ENCODE measurements at regions not wholly inside any gene's neighbourhood (a gene's known extent, or its start where the extent isn't known, plus 50 kb on each side); places are given as distances from the start of the nearest gene placed in this dataset.

GRCh38 chr6:126720304-126720703 is 380.4 kb downstream of the CENPW start:
- H3K4me1 ChIP-seq (ENCODE audit: control insufficient read depth, insufficient read depth, low read depth, low read length): no peaks in the 10 kb centered on the region
- H3K36me3 ChIP-seq (ENCODE audit: control insufficient read depth in 1 of 2, insufficient read depth in 2 of 2, low read depth in 1 of 2, low read length in 2 of 2): no peaks in the 10 kb centered on the region
- H2BK15ac ChIP-seq (ENCODE audit: low read depth, poor library complexity, severe bottlenecking): no peak overlapping the region
- no peak overlapping the region for H2BK12ac ChIP-seq (ENCODE audit: low read length in 2 of 2)
- no peak overlapping the region for H3K4ac ChIP-seq (ENCODE audit: low read depth in 1 of 2, low read length in 2 of 2)
- no peak overlapping the region for H3K23ac ChIP-seq (ENCODE audit: low read length in 2 of 2)
- no peak overlapping the region for H3K27ac ChIP-seq (ENCODE audit: low read length, poor library complexity, severe bottlenecking)
- no peak overlapping the region for H2AFZ ChIP-seq (ENCODE audit: low read depth, low read length)
- no peak overlapping the region for H4K8ac ChIP-seq (ENCODE audit: low read length)
- no peak overlapping the region for H3K4me3 ChIP-seq (ENCODE audit: insufficient read depth in 1 of 2, low read depth in 1 of 2, low read length in 2 of 2)
- no peak overlapping the region for H4K91ac ChIP-seq (ENCODE audit: low read length)
- H3K14ac ChIP-seq (ENCODE audit: low read length in 2 of 2): no peak overlapping the region
- no peak overlapping the region for H3K18ac ChIP-seq (ENCODE audit: low read depth in 1 of 2, low read length in 2 of 2)
- H2AK5ac ChIP-seq (ENCODE audit: low read length, severe bottlenecking): no peak overlapping the region
- H2BK120ac ChIP-seq (ENCODE audit: low read depth, low read length): no peak overlapping the region
- no peak for DNase-seq
- H3K79me1 ChIP-seq (replicated peaks; ENCODE audit: low read length, poor library complexity, severe bottlenecking): no peaks in the 10 kb centered on the region
- H3K27me3 ChIP-seq (ENCODE audit: control insufficient read depth in 1 of 2, insufficient read depth in 1 of 2, low read length in 2 of 2): no peaks in the 10 kb centered on the region
- no peak overlapping the region for H2BK5ac ChIP-seq (ENCODE audit: low read depth, low read length, poor library complexity, severe bottlenecking)
- H3K9me3 ChIP-seq (ENCODE audit: control insufficient read depth, low read length): no peaks in the 10 kb centered on the region
- H3K9ac ChIP-seq (ENCODE audit: low read length): peak overlapping the region; percentile 84
- no peak overlapping the region for H3K4me2 ChIP-seq (ENCODE audit: low read length, poor library complexity, severe bottlenecking)

- H3K27ac ChIP-seq (ENCODE audit: low read length, poor library complexity, severe bottlenecking): peak overlapping the region; percentile 63
- no peak overlapping the region for H2AK5ac ChIP-seq (ENCODE audit: low read length, severe bottlenecking)
- no peak overlapping the region for H3K4me2 ChIP-seq (ENCODE audit: low read length, poor library complexity, severe bottlenecking)
- peak; percentile 44 for DNase-seq
- no peak overlapping the region for H3K18ac ChIP-seq (ENCODE audit: low read depth in 1 of 2, low read length in 2 of 2)
- H4K91ac ChIP-seq (ENCODE audit: low read length): no peak overlapping the region
- peak overlapping the region; percentile 84 for H3K9ac ChIP-seq (ENCODE audit: low read length)
- H4K8ac ChIP-seq (ENCODE audit: low read length): no peak overlapping the region
- H2BK5ac ChIP-seq (ENCODE audit: low read depth, low read length, poor library complexity, severe bottlenecking): no peak overlapping the region
- H2AFZ ChIP-seq (ENCODE audit: low read depth, low read length): no peak overlapping the region
- no peak overlapping the region for H3K14ac ChIP-seq (ENCODE audit: low read length in 2 of 2)
- 71% methylated on average over 1 of the region's 1 CpG for WGBS
- H3K4ac ChIP-seq (ENCODE audit: low read depth in 1 of 2, low read length in 2 of 2): no peak overlapping the region
- H3K79me1 ChIP-seq (replicated peaks; ENCODE audit: low read length, poor library complexity, severe bottlenecking): no peaks in the 10 kb centered on the region
- H3K27me3 ChIP-seq (ENCODE audit: control insufficient read depth in 1 of 2, insufficient read depth in 1 of 2, low read length in 2 of 2): no peaks in the 10 kb centered on the region
- H2BK120ac ChIP-seq (ENCODE audit: low read depth, low read length): no peak overlapping the region
- H3K36me3 ChIP-seq (ENCODE audit: control insufficient read depth in 1 of 2, insufficient read depth in 2 of 2, low read depth in 1 of 2, low read length in 2 of 2): no peaks in the 10 kb centered on the region
- no peak overlapping the region for H2BK12ac ChIP-seq (ENCODE audit: low read length in 2 of 2)
- no peaks in the 10 kb centered on the region for H3K9me3 ChIP-seq (ENCODE audit: control insufficient read depth, low read length)
- H3K4me3 ChIP-seq (ENCODE audit: insufficient read depth in 1 of 2, low read depth in 1 of 2, low read length in 2 of 2): no peak overlapping the region
- H2BK15ac ChIP-seq (ENCODE audit: low read depth, poor library complexity, severe bottlenecking): no peak overlapping the region
- H3K23ac ChIP-seq (ENCODE audit: low read length in 2 of 2): no peak overlapping the region
- no peaks in the 10 kb centered on the region for H3K4me1 ChIP-seq (ENCODE audit: control insufficient read depth, insufficient read depth, low read depth, low read length)
These were observed 381.8 kb downstream of the CENPW start for GRCh38 chr6:126721581-126722160.

DNA sequence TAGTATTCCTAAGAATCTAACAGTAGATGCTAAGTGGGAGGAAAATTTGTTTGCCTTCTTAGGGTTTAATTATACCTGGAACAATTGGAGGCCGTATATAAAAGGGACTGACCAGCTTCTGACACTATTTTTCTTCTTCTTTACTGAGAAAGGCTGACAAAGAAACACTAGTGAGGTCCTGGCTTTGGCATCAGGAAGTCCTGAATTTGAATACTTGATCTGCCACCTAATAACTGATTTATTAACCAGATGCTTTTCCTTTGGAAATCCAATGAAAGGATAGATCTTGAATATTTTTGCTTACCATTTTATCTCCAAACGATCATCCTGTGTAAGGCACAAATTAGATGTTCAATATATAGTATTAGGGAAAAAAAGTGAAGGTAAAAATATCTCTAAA is 382.5 kb downstream of the CENPW start:
- H3K4me1 ChIP-seq (ENCODE audit: control insufficient read depth, insufficient read depth, low read depth, low read length): no peaks in the 10 kb centered on the region
- H3K9ac ChIP-seq (ENCODE audit: low read length): peak overlapping the region; percentile 84
- no peak for DNase-seq
- no peaks in the 10 kb centered on the region for H3K9me3 ChIP-seq (ENCODE audit: control insufficient read depth, low read length)
- H4K8ac ChIP-seq (ENCODE audit: low read length): no peak overlapping the region
- H3K23ac ChIP-seq (ENCODE audit: low read length in 2 of 2): no peak overlapping the region
- H2BK12ac ChIP-seq (ENCODE audit: low read length in 2 of 2): no peak overlapping the region
- H2BK5ac ChIP-seq (ENCODE audit: low read depth, low read length, poor library complexity, severe bottlenecking): no peak overlapping the region
- no peak overlapping the region for H3K4me2 ChIP-seq (ENCODE audit: low read length, poor library complexity, severe bottlenecking)
- no peak overlapping the region for H2AFZ ChIP-seq (ENCODE audit: low read depth, low read length)
- no peak overlapping the region for H3K4me3 ChIP-seq (ENCODE audit: insufficient read depth in 1 of 2, low read depth in 1 of 2, low read length in 2 of 2)
- H3K4ac ChIP-seq (ENCODE audit: low read depth in 1 of 2, low read length in 2 of 2): no peak overlapping the region
- H3K18ac ChIP-seq (ENCODE audit: low read depth in 1 of 2, low read length in 2 of 2): no peak overlapping the region
- H3K79me1 ChIP-seq (replicated peaks; ENCODE audit: low read length, poor library complexity, severe bottlenecking): no peaks in the 10 kb centered on the region
- no peak overlapping the region for H2BK15ac ChIP-seq (ENCODE audit: low read depth, poor library complexity, severe bottlenecking)
- WGBS: no CpG with 5 or more reads among the region's 2 CpGs
- no peak overlapping the region for H3K14ac ChIP-seq (ENCODE audit: low read length in 2 of 2)
- H4K91ac ChIP-seq (ENCODE audit: low read length): no peak overlapping the region
- no peaks in the 10 kb centered on the region for H3K27me3 ChIP-seq (ENCODE audit: control insufficient read depth in 1 of 2, insufficient read depth in 1 of 2, low read length in 2 of 2)
- H2AK5ac ChIP-seq (ENCODE audit: low read length, severe bottlenecking): no peak overlapping the region
- no peaks in the 10 kb centered on the region for H3K36me3 ChIP-seq (ENCODE audit: control insufficient read depth in 1 of 2, insufficient read depth in 2 of 2, low read depth in 1 of 2, low read length in 2 of 2)
- H2BK120ac ChIP-seq (ENCODE audit: low read depth, low read length): no peak overlapping the region
- H3K27ac ChIP-seq (ENCODE audit: low read length, poor library complexity, severe bottlenecking): no peak overlapping the region

GRCh38 chr6:126723541-126724170 is 383.7 kb downstream of the CENPW start:
- H2AK5ac ChIP-seq (ENCODE audit: low read length, severe bottlenecking): no peak overlapping the region
- H3K9ac ChIP-seq (ENCODE audit: low read length): no peak overlapping the region
- H4K91ac ChIP-seq (ENCODE audit: low read length): no peak overlapping the region
- no peak overlapping the region for H3K18ac ChIP-seq (ENCODE audit: low read depth in 1 of 2, low read length in 2 of 2)
- H3K27ac ChIP-seq (ENCODE audit: low read length, poor library complexity, severe bottlenecking): no peak overlapping the region
- no peak for DNase-seq
- no peak overlapping the region for H2BK12ac ChIP-seq (ENCODE audit: low read length in 2 of 2)
- WGBS: 92% methylated on average over 10 of the region's 10 CpGs
- no peak overlapping the region for H2AFZ ChIP-seq (ENCODE audit: low read depth, low read length)
- no peak overlapping the region for H3K4ac ChIP-seq (ENCODE audit: low read depth in 1 of 2, low read length in 2 of 2)
- H3K79me1 ChIP-seq (replicated peaks; ENCODE audit: low read length, poor library complexity, severe bottlenecking): no peaks in the 10 kb centered on the region
- no peak overlapping the region for H4K8ac ChIP-seq (ENCODE audit: low read length)
- H3K4me1 ChIP-seq (ENCODE audit: control insufficient read depth, insufficient read depth, low read depth, low read length): no peaks in the 10 kb centered on the region
- H3K27me3 ChIP-seq (ENCODE audit: control insufficient read depth in 1 of 2, insufficient read depth in 1 of 2, low read length in 2 of 2): no peaks in the 10 kb centered on the region
- no peak overlapping the region for H3K4me3 ChIP-seq (ENCODE audit: insufficient read depth in 1 of 2, low read depth in 1 of 2, low read length in 2 of 2)
- H2BK5ac ChIP-seq (ENCODE audit: low read depth, low read length, poor library complexity, severe bottlenecking): no peak overlapping the region
- no peak overlapping the region for H2BK15ac ChIP-seq (ENCODE audit: low read depth, poor library complexity, severe bottlenecking)
- no peak overlapping the region for H3K23ac ChIP-seq (ENCODE audit: low read length in 2 of 2)
- H3K36me3 ChIP-seq (ENCODE audit: control insufficient read depth in 1 of 2, insufficient read depth in 2 of 2, low read depth in 1 of 2, low read length in 2 of 2): no peaks in the 10 kb centered on the region
- H3K14ac ChIP-seq (ENCODE audit: low read length in 2 of 2): no peak overlapping the region
- no peaks in the 10 kb centered on the region for H3K9me3 ChIP-seq (ENCODE audit: control insufficient read depth, low read length)
- H3K4me2 ChIP-seq (ENCODE audit: low read length, poor library complexity, severe bottlenecking): no peak overlapping the region
- H2BK120ac ChIP-seq (ENCODE audit: low read depth, low read length): no peak overlapping the region

Data from mesenchymal stem cell (in vitro differentiated cells and primary cell).